HG03066 (cell line): ENCODE measurements at regions not wholly inside any gene's neighbourhood (a gene's known extent, or its start where the extent isn't known, plus 50 kb on each side); places are given as distances from the start of the nearest gene placed in this dataset.
"Not testable (repeated sequence)": the region's sequence is repeated elsewhere in the genome, so short reads cannot be mapped to it uniquely, and the experiment has no call there.

Experiments used
- ATAC-seq: cut with Tn5 transposase; IDR thresholded peaks from one replicate; pipeline ENCODE4 v1.9.1; 2021; ENCODE audit warnings: low read depth; ENCODE audit not compliant: unreplicated experiment

DNA sequence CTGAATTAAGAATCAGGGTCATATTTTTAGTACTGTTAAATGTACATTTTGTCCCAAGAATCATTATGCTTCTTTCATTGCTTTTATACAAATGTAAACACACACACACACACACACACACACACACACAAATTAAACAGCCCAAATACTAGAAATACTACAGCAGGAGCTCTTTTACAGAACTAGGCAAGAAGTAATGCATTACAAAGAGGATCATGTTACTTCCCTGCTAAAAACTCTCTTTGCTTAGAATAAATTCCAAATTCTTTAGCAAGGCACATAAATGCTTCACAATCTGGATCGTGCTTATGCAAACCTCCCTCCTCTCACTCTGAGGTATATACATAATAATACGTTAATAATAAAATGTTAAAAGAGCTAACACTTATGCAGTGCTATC lies 720.4 kb upstream of the ADGRL4 start:
- no peak for ATAC-seq

- no peak for ATAC-seq
These were observed 719.8 kb upstream of the ADGRL4 start for GRCh38 chr1:79726321-79726720.

GRCh38 chr1:79716447-79716846 lies 709.9 kb upstream of the ADGRL4 start:
- ATAC-seq: no peak

DNA sequence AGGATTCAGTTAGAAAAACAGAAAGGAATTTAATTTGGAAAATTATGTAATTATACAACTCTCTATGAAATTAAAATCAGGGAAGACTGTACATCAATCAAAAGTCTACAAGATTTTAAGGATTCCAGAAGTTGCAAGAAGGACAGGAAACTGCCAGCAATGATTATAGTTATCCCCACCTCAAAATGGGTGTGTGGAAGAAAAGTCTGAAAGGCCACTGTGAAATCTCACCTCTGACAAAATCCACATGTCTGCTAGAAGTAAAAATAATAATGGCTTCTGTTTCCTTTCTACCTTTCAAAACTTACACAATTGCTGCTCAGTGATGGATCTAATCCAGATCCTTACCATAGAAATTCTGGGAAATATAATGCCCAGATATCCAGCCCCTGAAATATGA lies 708.1 kb upstream of the ADGRL4 start:
- ATAC-seq: no peak

DNA sequence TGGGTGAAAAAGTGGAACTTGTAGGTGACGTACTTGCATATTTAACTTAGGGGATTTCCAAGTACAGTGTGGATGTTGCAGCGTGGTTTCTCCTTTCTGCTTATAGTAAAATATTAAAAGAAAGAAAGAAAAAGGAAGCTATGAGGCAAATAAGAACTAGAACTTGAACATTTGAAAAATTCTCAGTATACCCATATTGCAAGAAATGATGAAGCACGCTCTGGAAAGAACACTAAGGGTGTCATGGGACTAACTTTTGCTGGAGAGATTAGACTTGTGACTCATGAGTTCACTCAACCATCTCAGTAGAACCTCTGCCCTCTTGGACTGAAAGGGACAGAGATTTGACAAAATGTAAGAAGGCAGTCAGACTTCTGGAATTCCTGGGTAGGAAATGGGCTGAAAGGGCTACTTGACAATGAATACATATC lies 704.5 kb upstream of the ADGRL4 start:
- peak; percentile 85 for ATAC-seq

GRCh38 chr1:79708646-79709265 lies 702.2 kb upstream of the ADGRL4 start:
- ATAC-seq: no peak

DNA sequence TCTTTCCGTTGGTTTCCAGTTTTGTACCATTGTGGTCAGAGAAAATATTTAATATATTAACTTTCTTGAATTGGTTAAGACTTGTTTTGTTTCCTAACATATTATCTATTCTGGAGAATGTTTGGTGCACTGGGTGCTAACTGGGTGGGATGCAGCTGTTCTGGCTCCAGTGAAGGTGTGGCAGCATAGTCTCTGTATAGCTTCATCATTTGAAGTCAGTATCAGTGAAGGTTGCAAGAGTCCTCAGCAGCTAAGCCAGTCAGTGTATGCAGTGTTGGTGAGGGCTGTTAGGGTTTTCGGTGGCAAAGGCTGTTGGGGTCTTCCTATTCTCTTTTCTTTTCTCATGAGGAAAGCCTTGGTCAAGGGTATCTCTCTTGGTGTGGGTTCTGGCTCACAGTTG lies 698.7 kb upstream of the ADGRL4 start:
- ATAC-seq: no peak

- ATAC-seq: no peak
These were observed 697.5 kb upstream of the ADGRL4 start for GRCh38 chr1:79704067-79704466.

DNA sequence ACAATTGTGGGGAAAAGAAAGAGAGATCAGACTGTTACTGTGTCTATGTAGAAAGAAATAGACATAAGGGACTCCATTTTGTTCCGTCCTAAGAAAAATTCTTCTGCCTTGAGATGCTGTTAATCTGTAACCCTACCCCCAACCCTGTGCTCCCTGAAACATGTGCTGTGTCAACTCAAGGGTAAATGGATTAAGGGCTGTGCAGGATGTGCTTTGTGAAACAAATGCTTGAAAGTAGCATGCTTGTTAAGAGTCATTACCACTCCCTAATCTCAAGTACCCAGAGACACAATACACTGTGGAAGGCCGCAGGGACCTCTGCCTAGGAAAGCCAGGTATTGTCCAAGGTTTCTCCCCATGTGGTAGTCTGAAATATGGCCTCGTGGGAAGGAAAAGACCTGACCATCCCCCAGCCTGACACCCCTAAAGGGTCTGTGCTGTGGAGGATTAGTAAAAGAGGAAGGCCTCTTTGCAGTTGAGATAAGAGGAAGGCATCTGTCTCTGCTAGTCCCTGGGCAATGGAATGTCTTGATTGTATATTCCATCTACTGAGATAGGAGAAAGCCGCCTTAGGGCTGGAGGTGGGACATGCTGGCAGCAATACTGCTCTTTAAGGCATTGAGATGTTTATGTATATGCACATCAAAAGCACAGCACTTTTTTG lies 695.9 kb upstream of the ADGRL4 start:
- not testable (repeated sequence) for ATAC-seq

GRCh38 chr1:79695138-79695537 lies 688.6 kb upstream of the ADGRL4 start:
- peak; percentile 83 for ATAC-seq

GRCh38 chr1:79694241-79694640 lies 687.7 kb upstream of the ADGRL4 start:
- peak; percentile 53 for ATAC-seq

DNA sequence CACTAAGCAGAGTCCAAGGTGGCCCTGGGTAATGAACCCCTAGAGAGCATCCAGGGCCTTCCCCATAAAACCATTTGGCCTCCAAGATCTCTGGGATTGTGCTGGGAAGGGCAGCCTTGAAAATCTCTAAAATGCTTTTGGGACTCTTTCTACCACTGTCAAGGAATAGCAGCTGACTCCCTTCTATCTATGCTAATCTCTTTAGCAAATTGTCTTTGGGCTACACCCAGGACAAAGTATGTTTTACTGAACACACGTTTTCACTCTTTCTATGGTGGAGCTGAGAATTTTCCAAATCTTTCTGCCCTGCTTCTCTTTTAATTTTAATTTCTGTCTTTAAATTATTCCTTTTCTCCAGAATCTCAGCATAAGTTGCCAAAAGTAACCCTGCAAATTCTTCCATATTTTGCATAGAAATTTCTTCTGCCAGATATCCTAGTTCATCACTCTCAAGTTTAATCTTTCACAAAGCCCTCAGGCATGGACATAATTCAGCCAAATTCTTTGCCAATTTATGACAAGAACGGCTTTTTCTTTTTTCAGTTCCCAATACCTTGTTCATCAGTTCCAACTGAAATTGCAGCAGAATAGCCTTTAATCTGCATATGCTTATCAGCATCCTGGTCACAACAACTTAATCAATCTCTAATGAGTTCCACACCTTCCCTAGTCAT lies 687.0 kb upstream of the ADGRL4 start:
- no peak for ATAC-seq

DNA sequence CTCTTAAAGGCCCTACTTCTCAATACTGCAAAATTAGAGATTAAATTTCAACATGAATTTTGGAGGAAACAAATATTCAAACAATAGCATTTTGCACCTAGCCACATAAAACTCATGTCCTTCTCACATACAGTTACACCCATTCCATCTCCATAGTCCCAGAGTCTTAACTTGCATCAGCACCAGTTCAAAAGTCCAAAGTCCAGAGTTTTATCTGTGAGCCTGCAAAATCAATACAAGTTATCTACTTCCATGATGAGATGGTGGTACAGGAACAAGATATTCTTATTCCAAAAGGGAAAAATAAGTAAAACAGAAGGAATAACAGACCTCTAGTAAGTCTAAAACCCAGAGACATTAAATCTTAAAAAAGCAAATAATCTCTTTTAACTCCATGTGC lies 686.0 kb upstream of the ADGRL4 start:
- ATAC-seq: no peak

DNA sequence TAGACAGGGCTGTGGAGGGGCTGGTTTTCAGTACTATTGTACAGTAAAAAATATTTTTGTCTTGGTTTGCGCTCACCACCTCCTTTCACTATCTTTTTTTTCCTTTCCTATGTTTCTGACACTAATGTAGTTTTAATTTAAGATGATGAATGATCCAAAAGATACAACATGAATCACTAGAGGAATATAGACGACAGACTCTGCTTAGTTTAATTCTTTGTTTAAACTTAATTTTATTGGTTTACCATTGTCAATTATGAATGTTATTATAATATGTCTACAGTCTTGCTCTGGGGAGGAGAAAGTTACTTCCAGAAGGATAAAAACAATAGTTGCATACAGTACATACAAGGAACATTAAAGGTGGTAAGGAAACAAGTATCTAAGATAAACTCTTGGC lies 682.4 kb upstream of the ADGRL4 start:
- ATAC-seq: no peak

- ATAC-seq: no peak
These were observed 676.9 kb upstream of the ADGRL4 start for GRCh38 chr1:79683420-79683819.

DNA sequence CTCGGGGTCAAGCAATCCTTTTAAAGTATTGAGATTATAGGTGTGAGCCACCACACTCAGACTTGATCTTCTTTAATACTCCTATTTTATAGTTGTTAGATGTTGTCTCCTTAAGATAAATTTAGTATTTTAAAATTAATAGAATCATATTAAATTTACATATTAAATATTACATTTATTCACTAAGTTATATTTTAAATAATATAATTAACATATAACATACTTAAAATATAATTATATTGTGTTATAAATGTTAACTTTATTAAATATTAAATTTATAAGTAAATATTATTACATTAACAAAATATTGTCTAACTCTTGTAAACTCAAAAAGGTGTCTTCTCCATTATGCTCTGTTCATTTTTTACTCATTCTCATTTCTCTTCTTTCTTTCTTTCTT lies 675.9 kb upstream of the ADGRL4 start:
- no peak for ATAC-seq

- no peak for ATAC-seq
These were observed 674.9 kb upstream of the ADGRL4 start for GRCh38 chr1:79681382-79681781.

DNA sequence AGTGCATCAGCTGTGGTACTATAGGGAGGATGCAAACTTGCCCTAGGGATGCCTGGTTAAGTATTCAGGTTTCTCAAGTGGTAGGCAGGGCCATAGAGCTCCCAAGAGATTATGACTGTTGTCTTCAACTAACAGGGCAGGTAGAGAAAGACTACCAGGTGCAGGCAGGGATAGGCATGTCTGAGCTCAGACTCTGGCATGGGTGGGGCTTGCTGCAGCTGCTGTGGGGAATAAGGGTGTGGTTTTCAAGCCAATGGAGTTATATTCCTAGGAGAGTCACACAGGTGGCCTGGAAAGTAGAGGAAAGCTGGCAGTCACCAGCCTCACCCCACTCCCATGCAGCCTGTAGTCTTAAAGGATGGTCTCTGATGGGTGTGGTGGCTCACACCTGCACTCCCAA lies 673.4 kb upstream of the ADGRL4 start:
- no peak for ATAC-seq

GRCh38 chr1:79667848-79668696 lies 661.5 kb upstream of the ADGRL4 start:
- ATAC-seq: peak; percentile 87

- ATAC-seq: no peak
These were observed 660.6 kb upstream of the ADGRL4 start for GRCh38 chr1:79667166-79667565.

- ATAC-seq: no peak
These were observed 657.4 kb upstream of the ADGRL4 start for GRCh38 chr1:79663916-79664315.
